GM12878 (cell line): ENCODE measurements at regions not wholly inside any gene's neighbourhood (a gene's known extent, or its start where the extent isn't known, plus 50 kb on each side); places are given as distances from the start of the nearest gene placed in this dataset.

ENCODE experiments used
- ATAC-seq: fragments of 200-7000 bp; cut with Tn5 transposase; 3 replicates; pipeline ENCODE4 v1.9.1; 2020; ENCODE audit warnings: mild to moderate bottlenecking, moderate library complexity
- BruUV-seq: library from RNA; stranded (reverse); fragments of 400-500 nt; replicated peaks from 2 replicates; lab custom pipeline; 2021; lab: Mats Ljungman, UMichigan
- CTCF ChIA-PET: fragments of 300-600 bp; sonication (Branson Sonifier 250); formaldehyde crosslinking; extraction: SDS; loops from one replicate; lab custom pipeline; 2021; ENCODE audit warnings: inconsistent platforms; lab: Yijun Ruan, JAX
- POLR2A ChIA-PET: fragments of 350-600 bp; formaldehyde crosslinking; extraction: SDS; loops from one replicate; lab custom pipeline; 2021; ENCODE audit warnings: inconsistent platforms; lab: Charles Lee
- RAD21 ChIA-PET: fragments of 300-600 bp; sonication (Branson Sonifier 250); formaldehyde crosslinking; loops from one replicate; lab custom pipeline; 2023; ENCODE audit warnings: antibody characterized with exemption; ENCODE audit not compliant: unreplicated experiment; lab: Charles Lee
- SMC1A ChIA-PET: fragments of 300-600 bp; sonication (Branson Sonifier 250); formaldehyde crosslinking; loops from one replicate; lab custom pipeline; 2023; ENCODE audit not compliant: unreplicated experiment, uncharacterized antibody; lab: Charles Lee
- DNase-seq: peaks from one replicate; pipeline ENCODE4 v3.0.0-alpha.2; 2011; ENCODE audit warnings: low read depth, low spot score
- FAIRE-seq: peaks from 3 replicates; lab custom pipeline; 2011; peaks lifted over from hg19 to GRCh38; lab: Jason Lieb, UNC
- H2AFZ ChIP-seq: 2 replicates; pipeline ENCODE4 v1.6.0; 2011; ENCODE audit warnings: low read depth, low read length, control low read depth; ENCODE audit not compliant: control insufficient read depth
- H3K27ac ChIP-seq: 2 replicates; pipeline ENCODE4 v1.5.1; 2011; ENCODE audit warnings: control low read depth; ENCODE audit not compliant: control insufficient read depth, insufficient read depth
- H3K27me3 ChIP-seq, 2 experiments: replicated peaks in 1 of 2; 2 replicates each; pipeline versions ENCODE4 v1.6.0 to v1.6.1; 2011; ENCODE audit warnings: low read length in 1 of 2; ENCODE audit not compliant: control insufficient read depth in 2 of 2, insufficient read depth in 2 of 2
- H3K36me3 ChIP-seq, 2 experiments: 2 replicates each; pipeline ENCODE4 v1.5.1; 2011; ENCODE audit warnings: low read length in 1 of 2; ENCODE audit not compliant: control insufficient read depth in 2 of 2, insufficient read depth in 2 of 2
- H3K4me1 ChIP-seq: 2 replicates; pipeline ENCODE4 v1.6.1; 2011; ENCODE audit warnings: mild to moderate bottlenecking, low read length, moderate library complexity, mixed read lengths; ENCODE audit not compliant: control insufficient read depth, insufficient read depth
- H3K4me2 ChIP-seq: 2 replicates; pipeline ENCODE4 v1.6.0; 2011; ENCODE audit warnings: control low read depth; ENCODE audit not compliant: control insufficient read depth, insufficient read depth
- H3K4me3 ChIP-seq: fragments of 200-600 bp; sonication (generic); 2 replicates; pipeline ENCODE4 v1.5.1; 2016
- H3K79me2 ChIP-seq: 2 replicates; pipeline ENCODE4 v1.6.0; 2011; ENCODE audit warnings: low read length; ENCODE audit not compliant: control insufficient read depth, insufficient read depth
- H3K9ac ChIP-seq: 2 replicates; pipeline ENCODE4 v1.8.0; 2011; ENCODE audit warnings: low read length, control low read depth, mixed read lengths; ENCODE audit not compliant: control insufficient read depth, insufficient read depth
- H3K9me3 ChIP-seq: replicated peaks from 3 replicates; pipeline ENCODE4 v1.5.1; 2011; ENCODE audit warnings: mild to moderate bottlenecking, low read length; ENCODE audit not compliant: control insufficient read depth, insufficient read depth
- H4K20me1 ChIP-seq: 2 replicates; pipeline ENCODE4 v1.6.0; 2011; ENCODE audit not compliant: control insufficient read depth, insufficient read depth
- BCL3 ChIP-seq: IDR thresholded peaks from 2 replicates; pipeline ENCODE4 v1.6.1; 2011; ENCODE audit warnings: borderline replicate concordance, low read depth, mild to moderate bottlenecking, moderate library complexity, low read length; ENCODE audit not compliant: insufficient read depth, poor library complexity, severe bottlenecking
- CUX1 ChIP-seq: IDR thresholded peaks from 2 replicates; pipeline ENCODE4 v1.6.1; 2012; ENCODE audit warnings: improper control_type of control experiment, low read depth, low read length; ENCODE audit not compliant: insufficient replicate concordance
- JUNB ChIP-seq: IDR thresholded peaks from 2 replicates; pipeline ENCODE4 v1.6.1; 2016; ENCODE audit warnings: antibody characterized with exemption, mild to moderate bottlenecking
- LARP7 ChIP-seq: fragments of 450-650 bp; IDR thresholded peaks from 2 replicates; pipeline ENCODE4 v1.6.1; 2017; ENCODE audit warnings: mild to moderate bottlenecking
- RAD51 ChIP-seq: fragments of 450-650 bp; IDR thresholded peaks from 2 replicates; pipeline ENCODE4 v1.6.1; 2016; ENCODE audit warnings: moderate library complexity, mild to moderate bottlenecking, inconsistent platforms
- STAT1 ChIP-seq: fragments of 450-650 bp; conservative IDR thresholded peaks from 2 replicates; pipeline ENCODE4 v1.6.1; 2014; ENCODE audit warnings: antibody characterized with exemption, mild to moderate bottlenecking
- YBX1 ChIP-seq: fragments of 450-650 bp; IDR thresholded peaks from 2 replicates; pipeline ENCODE4 v1.6.1; 2016; ENCODE audit warnings: antibody characterized with exemption
- WGBS: methylation state at CpG from one replicate; pipeline ENCODE4 v1.1.6; 2016; ENCODE audit warnings: low lambda C conversion rate; ENCODE audit not compliant: insufficient replicate concordance, insufficient coverage; ENCODE audit errors: missing lambda C conversion rate; 5-methylcytosine and 5-hydroxymethylcytosine counted together
- in situ Hi-C: fragments of 300-500 bp; cut with MboI; formaldehyde crosslinking; loops from 9 replicates; pipeline ENCODE4 v1.14.3; 2018; ENCODE audit warnings: mixed read lengths
- intact Hi-C: fragments of 100-400 bp; cut with micrococcal nuclease; formaldehyde crosslinking; loops from one replicate; pipeline ENCODE4 v1.14.2; 2022; ENCODE audit not compliant: unreplicated experiment

DNA sequence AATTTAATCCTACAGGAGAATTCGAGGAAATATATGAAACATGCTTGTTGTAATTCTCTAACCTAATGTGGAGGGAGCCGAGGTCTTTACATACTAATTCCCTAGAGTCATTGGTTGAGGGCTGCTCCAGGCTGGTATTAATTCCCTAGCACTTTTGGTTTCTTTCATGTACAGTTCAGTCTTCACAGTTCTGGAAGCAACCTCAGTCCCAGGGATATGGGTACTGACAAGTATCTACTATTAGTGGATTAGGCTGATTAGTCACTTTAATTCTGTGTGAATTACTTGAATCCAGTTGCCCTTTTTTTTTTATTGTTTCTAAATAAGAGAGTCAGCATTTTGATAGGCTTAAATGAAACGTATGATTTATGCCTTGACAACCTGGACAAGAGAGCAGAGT, 172.3 kb upstream of the HTR2A start:
- in situ Hi-C loops: no loop called here
- intact Hi-C loops: no loop called here
- FAIRE-seq (no peak), ATAC-seq (no peak), DNase-seq (no peak)
- no peaks in the 10 kb centered on the region; the same call in 2 of the 3 replicates for H3K9me3 ChIP-seq
- H3K27me3 ChIP-seq: no peaks in the 10 kb centered on the region
- H4K20me1 ChIP-seq: no peaks in the 10 kb centered on the region
- no peaks in the 10 kb centered on the region for H3K36me3 ChIP-seq
- H3K27ac ChIP-seq: no peak overlapping the region
- H3K4me3 ChIP-seq: no peak overlapping the region
- H3K4me2 ChIP-seq: no peak overlapping the region
- WGBS: 43% methylated on average over 3 of the region's 3 CpGs
- H3K79me2 ChIP-seq: no peaks in the 10 kb centered on the region
- no peak overlapping the region for H3K9ac ChIP-seq
- BruUV-seq: no TSS peak
- ChIA-PET CTCF (no interaction called here), RAD21 (no interaction called here), SMC1A (no interaction called here), POLR2A (no interaction called here)
- no peaks in the 10 kb centered on the region for H3K4me1 ChIP-seq
- TF ChIP-seq RAD51: no peak
- no peak for TF ChIP-seq JUNB
- no peak for TF ChIP-seq CUX1
- no peak for TF ChIP-seq STAT1
- no peak for TF ChIP-seq YBX1
- TF ChIP-seq LARP7: no peak
- TF ChIP-seq BCL3: no peak
- no peak overlapping the region for H2AFZ ChIP-seq
